ENCODE measurements at regions not wholly inside any gene's neighbourhood (a gene's known extent, or its start where the extent isn't known, plus 50 kb on each side); places are given as distances from the start of the nearest gene placed in this dataset.

- Histone ChIP-seq H3K36me3 (ENCODE audit: control insufficient read depth, insufficient read depth, low read length) (no peaks in the 10 kb centered on the region), H3K56ac (ENCODE audit: extremely low read depth, insufficient read depth, low read length) (no peak overlapping the region), H3K18ac (ENCODE audit: low read depth, low read length) (no peak overlapping the region), H3K4me1 (ENCODE audit: control insufficient read depth, insufficient read depth, low read length) (no peaks in the 10 kb centered on the region), H4K20me1 (ENCODE audit: insufficient read depth, low read length) (no peaks in the 10 kb centered on the region), H3K14ac (replicated peaks; ENCODE audit: low read depth, low read length) (no peak overlapping the region), H3K23ac (ENCODE audit: low read depth, low read length) (no peak overlapping the region), H4K91ac (ENCODE audit: insufficient read depth, low read depth, low read length) (no peak overlapping the region), H3K79me1 (ENCODE audit: low read depth in 1 of 2, low read length in 2 of 2) (no peaks in the 10 kb centered on the region), H2BK20ac (ENCODE audit: low read depth, low read length) (no peak overlapping the region), H3K4ac (ENCODE audit: low read depth, low read length) (no peak overlapping the region), H4K8ac (ENCODE audit: low read depth in 2 of 2, low read length in 2 of 2) (no peak overlapping the region), H3K4me3 (ENCODE audit: insufficient read depth, low read depth, low read length) (no peak overlapping the region), H3K9me3 (ENCODE audit: control insufficient read depth, insufficient read depth, low read length) (no peaks in the 10 kb centered on the region), H2AK9ac (replicated peaks; ENCODE audit: low read depth, low read length, poor library complexity) (no peak overlapping the region), H2AFZ (replicated peaks; ENCODE audit: low read length, poor library complexity) (no peak overlapping the region), H3K4me2 (ENCODE audit: low read depth, low read length) (no peak overlapping the region), H2BK120ac (ENCODE audit: low read depth, low read length) (no peak overlapping the region), H4K5ac (ENCODE audit: low read depth, low read length) (no peak overlapping the region), H3K27me3 (ENCODE audit: control insufficient read depth, insufficient read depth, low read length) (no peaks in the 10 kb centered on the region), H2BK5ac (ENCODE audit: low read depth, low read length, poor library complexity, severe bottlenecking) (no peak overlapping the region), H3K9me1 (ENCODE audit: insufficient read depth, low read length) (no peaks in the 10 kb centered on the region), H3K27ac (ENCODE audit: insufficient read depth, low read length) (no peak overlapping the region), H2AK5ac (ENCODE audit: low read depth, low read length) (no peak overlapping the region), H3K9ac (ENCODE audit: low read depth, low read length) (no peak overlapping the region), H2BK15ac (ENCODE audit: low read depth, low read length) (no peak overlapping the region)
- ATAC-seq (ENCODE audit: low read depth) (no peak), DNase-seq (no peak)
- WGBS, 2 experiments (ENCODE audit: extremely low coverage in 2 of 2, insufficient read length in 1 of 2) = no CpG with 5 or more reads among the region's 4 CpGs
- POLR2A ChIA-PET (ENCODE audit: unreplicated experiment) = no interaction called here
- TF ChIP-seq CTCF (conservative IDR thresholded peaks at IDR 0.05; ENCODE audit: low read depth, low read length) (no peak), USF2 (IDR thresholded peaks at IDR 0.05; ENCODE audit: low read depth, low read length) (no peak), CHD1 (IDR thresholded peaks at IDR 0.05; ENCODE audit: low read depth, low read length) (no peak), NFE2L2 (IDR thresholded peaks at IDR 0.05; ENCODE audit: low read depth, low read length) (no peak), BHLHE40 (IDR thresholded peaks at IDR 0.05; ENCODE audit: low read depth, low read length) (no peak), FOS (IDR thresholded peaks at IDR 0.05; ENCODE audit: low read depth, low read length) (no peak), ELK1 (IDR thresholded peaks at IDR 0.05; ENCODE audit: borderline replicate concordance, low read depth, low read length) (no peak), CEBPB (IDR thresholded peaks at IDR 0.05; ENCODE audit: low read depth, low read length) (no peak), RAD21 (IDR thresholded peaks at IDR 0.05; ENCODE audit: low read length) (no peak), RCOR1 (IDR thresholded peaks at IDR 0.05; ENCODE audit: insufficient replicate concordance, low read length) (no peak), RFX5 (IDR thresholded peaks at IDR 0.05; ENCODE audit: low read depth, low read length) (no peak), SMC3 (IDR thresholded peaks at IDR 0.05; ENCODE audit: low read depth, low read length) (no peak), MXI1 (IDR thresholded peaks at IDR 0.05; ENCODE audit: borderline replicate concordance, low read depth, low read length) (no peak), POLR2A (IDR thresholded peaks at IDR 0.05; ENCODE audit: low read depth, low read length) (no peak), MAZ (IDR thresholded peaks at IDR 0.05; ENCODE audit: borderline replicate concordance, low read depth, low read length) (no peak), MAFK (IDR thresholded peaks at IDR 0.05; ENCODE audit: low read depth, low read length) (no peak)
- BruUV-seq (replicated peaks) = no TSS peak
- intact Hi-C loops (cut with micrococcal nuclease) (no loop called here), in situ Hi-C loops (cut with MboI; ENCODE audit: low sequenced_read_pairs) (no loop called here), dilution Hi-C loops (cut with HindIII; ENCODE audit: low sequenced_read_pairs, unreplicated experiment) (no loop called here)
- CTCF ChIA-PET = interaction anchor here (0.7 kb wide), 1 partner anchor 222 kb away, joined by 6 read pairs; no protein-coding TSS in a partner anchor
Measured at GRCh38 chr3:147730284-147730683, 321.1 kb downstream of the ZIC1 start.

Data from IMR-90 (cell line).